Transverse colon (tissue), 4 donors: ENCODE measurements at regions not wholly inside any gene's neighbourhood (a gene's known extent, or its start where the extent isn't known, plus 50 kb on each side); places are given as distances from the start of the nearest gene placed in this dataset.

Experiments used
- DNase-seq: peaks from one replicate; pipeline ENCODE4 v3.0.0-alpha.2; 2019
- H3K27ac ChIP-seq, 4 donors: fragments of 200-600 bp; sonication (generic); 2 replicates each; pipeline ENCODE4 v1.5.1; 2016 to 2018; ENCODE audit warnings: inconsistent platforms in 4 of 4
- H3K27me3 ChIP-seq: fragments of 200-600 bp; sonication (generic); 2 replicates; pipeline ENCODE4 v1.5.1; 2017; ENCODE audit warnings: inconsistent platforms
- H3K36me3 ChIP-seq, 4 donors: fragments of 200-600 bp; sonication (generic); 2 replicates each; pipeline ENCODE4 v1.5.1; 2017 to 2019; ENCODE audit warnings: inconsistent platforms in 4 of 4
- H3K4me1 ChIP-seq, 4 donors: fragments of 200-600 bp; sonication (generic); 2 replicates each; pipeline ENCODE4 v1.5.1; 2017 to 2020; ENCODE audit warnings: inconsistent platforms in 4 of 4
- H3K4me3 ChIP-seq, 4 donors: fragments of 200-600 bp; sonication (generic); 1 replicate in 1 of 4; 2 replicates in 3 of 4; pipeline versions ENCODE4 v1.5.1 to v1.6.1; 2017 to 2019; ENCODE audit warnings: inconsistent platforms in 4 of 4
- H3K9me3 ChIP-seq, 2 donors: fragments of 200-600 bp; sonication (generic); 2 replicates each; pipeline ENCODE4 v1.5.1; 2017 to 2019; ENCODE audit warnings: inconsistent platforms in 2 of 2
- CTCF ChIP-seq, 5 experiments: fragments of 200-600 bp in 3 of 5; fragments of 450-650 bp in 2 of 5; sonication (generic) in 3 of 5; IDR thresholded peaks; 1 replicate in 2 of 5; 2 replicates in 3 of 5; pipeline ENCODE4 v1.5.1; 2016 to 2017; ENCODE audit warnings: antibody characterized with exemption in 5 of 5, inconsistent platforms in 3 of 5, mild to moderate bottlenecking in 2 of 5, moderate library complexity in 1 of 5
- EP300 ChIP-seq: sonication (generic); formaldehyde crosslinking; IDR thresholded peaks from one replicate; pipeline ENCODE4 v1.6.1; 2017; ENCODE audit warnings: antibody characterized with exemption, low read depth
- POLR2A ChIP-seq: fragments of 450-650 bp; IDR thresholded peaks from one replicate; pipeline ENCODE4 v1.6.1; 2016; ENCODE audit warnings: antibody characterized with exemption, mild to moderate bottlenecking, moderate library complexity
- POLR2AphosphoS5 ChIP-seq, 3 donors: sonication (generic); formaldehyde crosslinking; IDR thresholded peaks; one replicate each; pipeline ENCODE4 v1.6.1; 2016; ENCODE audit warnings: antibody characterized with exemption in 3 of 3
- WGBS, 2 donors: methylation state at CpG; one replicate each; pipeline ENCODE4 v1.1.5; 2018; ENCODE audit warnings: low coverage in 1 of 2; 5-methylcytosine and 5-hydroxymethylcytosine counted together
- in situ Hi-C, 4 donors: fragments of 200-750 bp; cut with MboI; loops; one replicate each; pipeline versions ENCODE4 v1.15.0 to v1.15.1; 2017; ENCODE audit warnings: low sequenced_read_pairs in 3 of 4, low pct_ligation_motif_present in 1 of 4, low pct_unique_long_range_greater_than_20kb in 1 of 4
- intact Hi-C: fragments of 100-400 bp; cut with DNase I; formaldehyde crosslinking; loops from one replicate; pipeline ENCODE4 v1.15.1; 2023; ENCODE audit warnings: low total_unique reads

GRCh38 chr1:80929868-80930508 lies 870.7 kb upstream of the ADGRL2 start:
- no peaks in the 10 kb centered on the region for H3K27me3 ChIP-seq
- TF ChIP-seq EP300 (no peak), POLR2AphosphoS5 (IDR thresholded peaks at IDR 0.05) (no peak), CTCF (IDR thresholded peaks at IDR 0.05) (no peak), POLR2A (no peak)
- DNase-seq, result no peak
- H3K27ac ChIP-seq, result no peak overlapping the region
- peaks cover 11 to 12% of the 10 kb centered on the region in 2 donors for H3K9me3 ChIP-seq
- no peak overlapping the region for H3K4me3 ChIP-seq
- 67 to 69% methylated on average over 2 to 3 of the region's 3 CpGs for WGBS, 2 donors
- in situ Hi-C loops, result no loop called here
- H3K36me3 ChIP-seq, result no peaks in the 10 kb centered on the region
- intact Hi-C loops, result loop anchor here (5.0 kb wide), 1 partner anchor 47 kb away; no protein-coding TSS in a partner anchor
- H3K4me1 ChIP-seq, result no peaks in the 10 kb centered on the region

GRCh38 chr1:80926531-80926930 lies 874.2 kb upstream of the ADGRL2 start:
- WGBS, 2 donors, result 63 to 82% methylated on average over 3 to 4 of the region's 4 CpGs
- H3K27me3 ChIP-seq, result no peaks in the 10 kb centered on the region
- no peak overlapping the region for H3K4me3 ChIP-seq
- TF ChIP-seq CTCF (IDR thresholded peaks at IDR 0.05) (no peak), POLR2A (no peak), EP300 (no peak), POLR2AphosphoS5 (IDR thresholded peaks at IDR 0.05) (no peak)
- no peak overlapping the region for H3K27ac ChIP-seq
- no peaks in the 10 kb centered on the region for H3K4me1 ChIP-seq
- no peaks in the 10 kb centered on the region for H3K36me3 ChIP-seq
- no peak for DNase-seq
- intact Hi-C loops (no loop called here), in situ Hi-C loops (no loop called here)
- peaks cover 8 to 10% of the 10 kb centered on the region in 2 donors for H3K9me3 ChIP-seq

GRCh38 chr1:80925130-80925805 lies 875.5 kb upstream of the ADGRL2 start:
- TF ChIP-seq CTCF (IDR thresholded peaks at IDR 0.05) (no peak), POLR2AphosphoS5 (IDR thresholded peaks at IDR 0.05) (no peak), EP300 (no peak), POLR2A (no peak)
- DNase-seq, result no peak
- WGBS, 2 donors, result 38 to 73% methylated on average over 3 of the region's 3 CpGs
- no peaks in the 10 kb centered on the region for H3K36me3 ChIP-seq
- intact Hi-C loops, result no loop called here
- no peaks in the 10 kb centered on the region for H3K27me3 ChIP-seq
- in situ Hi-C loops, result no loop called here
- H3K4me3 ChIP-seq, result no peak overlapping the region
- no peaks in the 10 kb centered on the region for H3K9me3 ChIP-seq
- no peaks in the 10 kb centered on the region for H3K4me1 ChIP-seq
- H3K27ac ChIP-seq, result no peak overlapping the region

- intact Hi-C loops, result no loop called here
- Histone ChIP-seq H3K4me1 (no peaks in the 10 kb centered on the region), H3K27ac (no peak overlapping the region), H3K4me3 (no peak overlapping the region), H3K27me3 (no peaks in the 10 kb centered on the region), H3K36me3 (no peaks in the 10 kb centered on the region), H3K9me3 (no peaks in the 10 kb centered on the region)
- no peak for TF ChIP-seq POLR2A
- TF ChIP-seq POLR2AphosphoS5 (IDR thresholded peaks at IDR 0.05), result no peak
- no peak for TF ChIP-seq CTCF (IDR thresholded peaks at IDR 0.05)
- TF ChIP-seq EP300, result no peak
- WGBS, 2 donors, result 85 to 92% methylated on average over 2 of the region's 2 CpGs
- no peak for DNase-seq
- in situ Hi-C loops, result no loop called here
Measured at GRCh38 chr1:80924290-80924689, 876.4 kb upstream of the ADGRL2 start.
